C4-2B (cell line): ENCODE measurements at regions not wholly inside any gene's neighbourhood (a gene's known extent, or its start where the extent isn't known, plus 50 kb on each side); places are given as distances from the start of the nearest gene placed in this dataset.

Experiments used
- H3K27ac ChIP-seq: fragments of 450-650 bp; 2 replicates; pipeline ENCODE4 v1.5.1; 2017
- ZFX ChIP-seq: fragments of 450-650 bp; IDR thresholded peaks from 2 replicates; pipeline ENCODE4 v1.6.1; 2017
- TF ChIP-seq, protein P1 (sequence below): fragments of 450-650 bp; conservative IDR thresholded peaks from 2 replicates; pipeline ENCODE4 v1.5.1; 2017; ENCODE audit warnings: mild to moderate bottlenecking

DNA sequence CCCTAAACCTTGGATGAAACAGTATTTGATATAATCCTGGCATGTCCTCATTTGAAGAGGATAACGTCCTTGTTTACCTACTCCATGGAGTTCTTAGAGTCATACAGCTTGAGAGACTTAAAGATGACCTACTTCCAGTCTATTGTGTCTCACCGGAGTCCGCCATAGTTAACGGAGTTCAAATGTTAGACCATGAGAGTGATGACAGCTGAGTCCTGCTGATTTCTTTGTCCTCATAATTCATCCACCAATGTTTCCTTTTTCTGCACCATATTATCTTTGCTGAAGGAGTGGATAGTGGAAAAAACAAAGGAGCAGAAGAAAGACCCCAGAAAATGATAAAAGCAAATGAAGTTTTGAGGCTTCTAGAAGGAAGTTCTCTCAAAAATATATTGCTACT lies 75.8 kb upstream of the HIF1A start:
- no peak overlapping the region for H3K27ac ChIP-seq
- TF ChIP-seq ZFX, result no peak
- TF ChIP-seq, protein P1, sequence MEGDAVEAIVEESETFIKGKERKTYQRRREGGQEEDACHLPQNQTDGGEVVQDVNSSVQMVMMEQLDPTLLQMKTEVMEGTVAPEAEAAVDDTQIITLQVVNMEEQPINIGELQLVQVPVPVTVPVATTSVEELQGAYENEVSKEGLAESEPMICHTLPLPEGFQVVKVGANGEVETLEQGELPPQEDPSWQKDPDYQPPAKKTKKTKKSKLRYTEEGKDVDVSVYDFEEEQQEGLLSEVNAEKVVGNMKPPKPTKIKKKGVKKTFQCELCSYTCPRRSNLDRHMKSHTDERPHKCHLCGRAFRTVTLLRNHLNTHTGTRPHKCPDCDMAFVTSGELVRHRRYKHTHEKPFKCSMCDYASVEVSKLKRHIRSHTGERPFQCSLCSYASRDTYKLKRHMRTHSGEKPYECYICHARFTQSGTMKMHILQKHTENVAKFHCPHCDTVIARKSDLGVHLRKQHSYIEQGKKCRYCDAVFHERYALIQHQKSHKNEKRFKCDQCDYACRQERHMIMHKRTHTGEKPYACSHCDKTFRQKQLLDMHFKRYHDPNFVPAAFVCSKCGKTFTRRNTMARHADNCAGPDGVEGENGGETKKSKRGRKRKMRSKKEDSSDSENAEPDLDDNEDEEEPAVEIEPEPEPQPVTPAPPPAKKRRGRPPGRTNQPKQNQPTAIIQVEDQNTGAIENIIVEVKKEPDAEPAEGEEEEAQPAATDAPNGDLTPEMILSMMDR, result no peak

DNA sequence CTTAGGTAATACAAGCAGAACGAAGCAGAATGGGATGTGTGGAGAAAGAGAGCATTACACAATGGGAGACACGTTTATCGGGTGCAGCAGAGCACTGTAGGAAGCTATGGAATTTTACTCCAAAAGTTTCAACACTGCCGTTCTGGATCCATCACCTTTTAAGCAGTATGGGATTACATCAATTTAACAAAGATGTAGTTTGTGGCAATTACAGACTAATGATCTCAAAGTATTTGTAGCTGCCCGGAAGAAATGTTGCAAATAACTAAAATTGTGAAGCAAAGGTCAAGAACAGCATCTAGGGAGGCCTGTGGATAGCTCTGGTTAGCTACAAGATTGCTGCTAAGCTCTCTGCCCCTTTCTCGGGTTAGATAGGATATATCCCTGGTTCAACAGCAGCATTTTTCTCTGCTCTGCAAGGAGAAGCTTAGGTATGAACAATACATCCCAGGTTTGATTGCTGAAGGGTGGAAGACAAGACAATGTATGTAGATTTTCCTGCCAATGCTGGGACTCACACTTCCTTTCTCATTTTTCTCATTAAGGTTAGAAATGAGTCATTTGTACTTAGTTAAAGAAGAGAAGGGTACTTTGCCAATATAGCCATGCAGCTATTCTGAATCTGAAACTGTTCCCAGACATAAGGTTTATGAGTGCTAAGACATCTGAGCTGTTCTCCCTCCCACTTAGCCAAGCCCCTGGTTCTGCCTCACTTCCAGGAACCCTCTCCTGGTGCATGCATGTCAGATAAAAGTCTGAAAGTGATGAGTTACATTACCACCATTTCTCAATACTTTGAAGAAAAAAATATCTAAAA lies 75.0 kb upstream of the HIF1A start:
- H3K27ac ChIP-seq, result no peak overlapping the region

DNA sequence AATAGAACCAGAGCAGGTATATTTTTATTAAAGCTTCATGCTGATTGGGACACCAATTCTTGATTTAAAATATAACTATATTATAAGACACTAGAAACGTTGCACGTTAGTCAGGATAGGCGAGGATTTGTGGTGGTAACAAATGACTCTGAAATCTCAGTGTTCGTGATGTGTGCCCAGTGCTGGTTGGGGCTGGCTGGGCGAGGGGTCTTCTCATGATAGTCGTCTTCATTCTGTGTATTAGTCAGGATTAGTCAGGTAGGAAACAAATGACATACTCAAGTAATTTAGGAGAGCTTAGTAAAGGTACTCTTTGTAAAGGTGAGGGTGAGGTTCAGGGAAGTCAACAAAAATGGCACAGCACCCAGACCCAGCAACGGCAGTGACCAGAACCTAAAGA lies 73.9 kb upstream of the HIF1A start:
- TF ChIP-seq, protein P1, result no peak
- TF ChIP-seq ZFX, result no peak
- no peak overlapping the region for H3K27ac ChIP-seq

More for the DNA sequence above, 75.0 kb upstream of the HIF1A start:
- no peak for TF ChIP-seq ZFX
- TF ChIP-seq, protein P1, result no peak

DNA sequence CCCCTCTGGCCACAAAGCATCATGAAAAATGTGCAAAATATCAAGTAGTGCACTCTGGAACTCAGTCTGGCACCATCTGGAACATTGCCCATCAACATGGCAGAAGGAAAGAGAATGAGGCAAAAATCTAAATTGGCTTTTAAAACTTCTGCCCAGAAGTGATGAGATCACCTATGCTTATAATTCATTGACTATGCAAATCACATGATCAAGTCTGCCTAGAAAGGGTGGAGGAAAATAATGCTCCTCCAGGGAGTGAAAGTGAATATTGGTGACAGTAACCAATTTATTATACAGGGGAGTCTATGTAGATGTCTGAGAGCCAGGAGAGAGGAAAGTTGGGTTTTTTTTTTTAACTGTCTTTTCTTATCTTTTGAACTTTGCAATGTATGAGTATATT lies 73.3 kb upstream of the HIF1A start:
- no peak for TF ChIP-seq ZFX
- TF ChIP-seq, protein P1, result no peak
- H3K27ac ChIP-seq, result no peak overlapping the region

DNA sequence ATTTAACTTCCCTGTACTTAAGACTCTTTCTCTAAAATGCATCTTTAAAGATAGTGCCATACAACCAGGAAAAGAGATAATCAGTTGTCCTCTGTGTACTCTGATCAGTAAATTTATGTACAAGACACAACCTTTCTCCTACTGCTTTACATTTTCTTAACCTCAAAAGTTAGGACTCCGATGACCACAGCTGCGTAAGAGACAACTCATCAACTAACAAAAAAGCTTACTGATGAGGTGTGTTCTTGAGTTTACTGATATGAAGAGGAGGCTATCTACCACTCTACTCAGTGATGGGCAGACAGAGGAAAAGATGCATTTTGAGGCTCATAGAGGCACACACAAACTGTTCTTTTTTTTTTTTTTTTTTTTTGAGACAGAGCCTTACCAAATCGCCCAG lies 71.4 kb upstream of the HIF1A start:
- H3K27ac ChIP-seq, result no peak overlapping the region
- TF ChIP-seq, protein P1, result no peak
- no peak for TF ChIP-seq ZFX

DNA sequence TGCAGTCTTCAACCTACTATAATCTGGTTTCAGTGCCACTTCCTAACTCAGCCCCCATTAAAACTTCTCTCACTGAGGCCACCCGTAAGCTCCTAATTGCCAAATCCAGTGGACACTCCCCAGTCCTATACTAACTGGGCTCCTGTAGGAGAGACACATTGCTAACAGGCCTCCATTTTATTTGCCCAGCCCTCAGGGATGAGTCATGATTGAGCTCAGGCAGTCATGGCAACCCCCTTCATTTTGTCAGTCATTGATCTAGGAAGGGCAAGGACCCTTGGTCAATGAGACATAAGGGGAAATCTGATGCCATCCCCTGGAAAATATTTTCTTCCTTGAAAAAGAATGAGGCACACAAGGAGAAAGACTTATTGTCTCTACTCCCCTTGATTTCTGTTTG lies 70.1 kb upstream of the HIF1A start:
- no peak overlapping the region for H3K27ac ChIP-seq

DNA sequence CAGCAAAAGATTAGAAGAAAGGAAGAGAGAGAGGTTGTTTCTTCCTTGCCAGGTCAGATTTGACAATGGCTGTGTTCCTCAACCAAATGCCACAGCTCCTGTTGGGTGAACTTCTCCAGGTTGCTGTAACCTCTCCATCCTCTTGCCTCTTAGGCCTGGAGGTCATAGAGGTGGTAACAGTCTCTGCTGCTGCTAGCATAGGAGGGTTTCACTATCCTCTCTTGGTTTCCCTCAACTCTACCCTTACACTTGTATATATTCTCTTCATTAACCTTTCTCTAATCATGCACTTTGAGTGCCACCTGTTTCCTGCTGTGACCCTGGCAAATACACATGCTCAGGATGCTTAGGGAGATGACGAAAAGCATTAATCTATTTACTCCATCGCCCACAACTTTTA lies 67.7 kb upstream of the HIF1A start:
- TF ChIP-seq, protein P1, result no peak
- TF ChIP-seq ZFX, result no peak

More for the DNA sequence above, 70.1 kb upstream of the HIF1A start:
- TF ChIP-seq ZFX, result no peak
- TF ChIP-seq, protein P1, result no peak

More for the DNA sequence above, 67.7 kb upstream of the HIF1A start:
- no peak overlapping the region for H3K27ac ChIP-seq
